ENCODE measurements at regions not wholly inside any gene's neighbourhood (a gene's known extent, or its start where the extent isn't known, plus 50 kb on each side); places are given as distances from the start of the nearest gene placed in this dataset.

- TF ChIP-seq EZH2 (IDR thresholded peaks at IDR 0.05; ENCODE audit: low read length, missing control alignments) (no peak), CTCF (conservative IDR thresholded peaks at IDR 0.05 in 1 of 2, IDR thresholded peaks at IDR 0.05 in 1 of 2; ENCODE audit: low read depth in 1 of 2, low read length in 2 of 2) (no peak)
Measured at GRCh38 chr15:98383571-98383970, 264.8 kb upstream of the IGF1R start.
